Neuronal stem cell (in vitro differentiated cells): ENCODE measurements at regions not wholly inside any gene's neighbourhood (a gene's known extent, or its start where the extent isn't known, plus 50 kb on each side); places are given as distances from the start of the nearest gene placed in this dataset.

Experiments used
- DNase-seq: peaks from one replicate; pipeline ENCODE4 v3.0.0-alpha.2; 2013; ENCODE audit warnings: low spot score
- H2AFZ ChIP-seq: one replicate; pipeline ENCODE4 v1.6.1; 2013; ENCODE audit warnings: mild to moderate bottlenecking, low read length, inconsistent platforms
- H2AK5ac ChIP-seq: 2 replicates; pipeline ENCODE4 v1.6.1; 2013; ENCODE audit warnings: low read depth, mild to moderate bottlenecking, inconsistent platforms, low read length, moderate library complexity, mixed read lengths
- H2BK120ac ChIP-seq: 2 replicates; pipeline ENCODE4 v1.6.1; 2013; ENCODE audit warnings: low read depth, mild to moderate bottlenecking, inconsistent platforms, low read length, moderate library complexity, mixed read lengths
- H2BK12ac ChIP-seq: one replicate; pipeline ENCODE4 v1.6.1; 2013; ENCODE audit warnings: low read length, inconsistent platforms
- H2BK15ac ChIP-seq: 2 replicates; pipeline ENCODE4 v1.6.1; 2013; ENCODE audit warnings: mild to moderate bottlenecking, low read length, inconsistent platforms, mixed read lengths
- H2BK5ac ChIP-seq: one replicate; pipeline ENCODE4 v1.6.1; 2013; ENCODE audit warnings: inconsistent platforms, mild to moderate bottlenecking, low read length, moderate library complexity
- H3K14ac ChIP-seq: one replicate; pipeline ENCODE4 v1.6.1; 2013; ENCODE audit warnings: low read length, inconsistent platforms
- H3K18ac ChIP-seq: 2 replicates; pipeline ENCODE4 v1.6.1; 2013; ENCODE audit warnings: low read length, inconsistent platforms
- H3K23ac ChIP-seq: 2 replicates; pipeline ENCODE4 v1.6.1; 2013; ENCODE audit warnings: low read depth, mild to moderate bottlenecking, mixed read lengths, low read length, inconsistent platforms; ENCODE audit not compliant: poor library complexity
- H3K27ac ChIP-seq: replicated peaks from 3 replicates; pipeline ENCODE4 v1.5.1; 2013; ENCODE audit warnings: low read length, inconsistent platforms
- H3K27me3 ChIP-seq, 3 experiments: 2 replicates each; pipeline ENCODE4 v1.6.1; 2013; ENCODE audit warnings: low read length in 3 of 3, mild to moderate bottlenecking in 2 of 3, inconsistent platforms in 1 of 3, low read depth in 1 of 3, mixed read lengths in 1 of 3, moderate library complexity in 1 of 3; ENCODE audit not compliant: control insufficient read depth in 3 of 3, insufficient read depth in 3 of 3
- H3K36me3 ChIP-seq, 2 donors: replicated peaks in 1 of 2; 2 replicates each; pipeline ENCODE4 v1.6.1; 2013; ENCODE audit warnings: low read length in 2 of 2; ENCODE audit not compliant: control insufficient read depth in 2 of 2, insufficient read depth in 2 of 2
- H3K4ac ChIP-seq: 2 replicates; pipeline ENCODE4 v1.6.1; 2013; ENCODE audit warnings: inconsistent platforms, mild to moderate bottlenecking, low read length, moderate library complexity
- H3K4me1 ChIP-seq, 2 donors: 1 replicate in 1 of 2; 2 replicates in 1 of 2; pipeline ENCODE4 v1.6.1; 2013; ENCODE audit warnings: low read length in 2 of 2, low read depth in 1 of 2; ENCODE audit not compliant: control insufficient read depth in 2 of 2, insufficient read depth in 1 of 2
- H3K4me2 ChIP-seq: one replicate; pipeline ENCODE4 v1.6.1; 2013; ENCODE audit warnings: mild to moderate bottlenecking, low read length, inconsistent platforms; ENCODE audit not compliant: insufficient read depth, poor library complexity, severe bottlenecking
- H3K4me3 ChIP-seq, 2 donors: 2 replicates each; pipeline ENCODE4 v1.5.1; 2013; ENCODE audit warnings: low read length in 2 of 2, mild to moderate bottlenecking in 2 of 2, inconsistent platforms in 1 of 2, moderate library complexity in 1 of 2
- H3K79me1 ChIP-seq: one replicate; pipeline ENCODE4 v1.6.1; 2013; ENCODE audit warnings: low read depth, mild to moderate bottlenecking, inconsistent platforms, low read length, moderate library complexity
- H3K9ac ChIP-seq: one replicate; pipeline ENCODE4 v1.6.1; 2013; ENCODE audit warnings: mild to moderate bottlenecking, low read depth, low read length, inconsistent platforms; ENCODE audit not compliant: poor library complexity
- H3K9me3 ChIP-seq, 2 donors: replicated peaks in 1 of 2; 2 replicates each; pipeline versions ENCODE3 to v1.6.1; 2013; ENCODE audit warnings: low read length in 2 of 2, mild to moderate bottlenecking in 2 of 2, inconsistent platforms in 1 of 2, low read depth in 1 of 2, mixed read lengths in 1 of 2, moderate library complexity in 1 of 2; ENCODE audit not compliant: control insufficient read depth in 2 of 2, insufficient read depth in 1 of 2
- H4K8ac ChIP-seq: one replicate; pipeline ENCODE4 v1.6.1; 2013; ENCODE audit warnings: low read depth, mild to moderate bottlenecking, inconsistent platforms, low read length, moderate library complexity
- H4K91ac ChIP-seq: one replicate; pipeline ENCODE4 v1.6.1; 2013; ENCODE audit warnings: low read length, low read depth, mild to moderate bottlenecking, inconsistent platforms; ENCODE audit not compliant: poor library complexity
- WGBS, 2 donors: extraction: QIAGEN DNeasy Blood & Tissue Kit; methylation state at CpG; one replicate each; pipeline ENCODE4 v1.1.7; 2013; ENCODE audit warnings: missing lambda C conversion rate in 2 of 2, mixed read lengths in 1 of 2; ENCODE audit not compliant: insufficient read length in 2 of 2, insufficient replicate concordance in 1 of 2; ENCODE audit errors: extremely low coverage in 2 of 2; 5-methylcytosine and 5-hydroxymethylcytosine counted together

DNA sequence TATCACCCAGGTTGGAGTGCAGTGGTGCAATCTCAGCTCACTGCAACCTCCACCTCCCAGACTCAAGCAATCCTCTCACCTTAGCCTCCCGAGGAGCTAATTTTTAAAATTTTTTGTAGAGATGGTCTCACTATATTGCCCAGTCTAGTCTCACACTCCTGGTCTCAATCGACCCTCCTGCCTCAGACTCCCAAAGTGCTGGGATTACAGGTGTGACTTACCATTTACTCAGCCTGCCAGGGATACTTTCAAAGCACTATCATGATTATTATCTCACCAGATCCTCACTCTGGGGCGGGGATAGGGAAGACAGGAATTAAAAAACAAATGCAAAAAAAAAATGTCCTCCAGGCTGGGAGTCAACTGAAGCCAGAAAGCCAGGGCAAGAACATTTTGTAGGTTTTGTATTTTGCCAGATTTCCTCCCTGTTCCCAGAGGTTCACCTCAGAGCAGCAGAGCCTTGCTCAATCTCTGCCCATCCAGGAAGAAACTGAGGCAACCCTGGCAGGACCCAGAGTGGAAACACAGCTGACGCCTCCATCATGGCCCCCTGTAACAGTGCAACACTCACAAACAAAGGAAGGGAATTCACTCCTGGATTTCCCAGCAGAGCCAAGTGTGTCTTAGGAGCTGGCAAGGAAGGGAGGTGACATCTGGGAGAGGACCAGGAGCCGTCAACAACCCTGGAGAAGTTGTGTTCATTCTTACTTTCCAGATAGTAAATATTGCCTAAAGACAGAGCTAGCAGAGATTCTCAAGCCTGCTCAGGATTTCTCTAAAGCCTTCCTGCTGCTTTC lies 73.9 kb downstream of the IRF2BPL start:
- Histone ChIP-seq H2BK5ac (no peak overlapping the region), H3K4me2 (no peak overlapping the region), H4K91ac (no peak overlapping the region), H3K27ac (no peak overlapping the region), H3K79me1 (no peaks in the 10 kb centered on the region), H2BK120ac (no peak overlapping the region), H2BK12ac (no peak overlapping the region), H2AFZ (peak overlapping the region; percentile 51), H3K36me3 (no peaks in the 10 kb centered on the region), H2BK15ac (no peak overlapping the region), H3K14ac (no peak overlapping the region), H3K4me3 (no peak overlapping the region), H2AK5ac (no peak overlapping the region), H3K4ac (no peak overlapping the region), H3K4me1 (peaks cover 18 to 47% of the 10 kb centered on the region in 2 donors), H3K9ac (no peak overlapping the region), H3K9me3 (no peaks in the 10 kb centered on the region), H4K8ac (no peak overlapping the region), H3K18ac (peak overlapping the region; percentile 54), H3K23ac (no peak overlapping the region), H3K27me3 (no peaks in the 10 kb centered on the region)
- no CpG with 5 or more reads among the region's 5 CpGs for WGBS, 2 donors
- no peak for DNase-seq

DNA sequence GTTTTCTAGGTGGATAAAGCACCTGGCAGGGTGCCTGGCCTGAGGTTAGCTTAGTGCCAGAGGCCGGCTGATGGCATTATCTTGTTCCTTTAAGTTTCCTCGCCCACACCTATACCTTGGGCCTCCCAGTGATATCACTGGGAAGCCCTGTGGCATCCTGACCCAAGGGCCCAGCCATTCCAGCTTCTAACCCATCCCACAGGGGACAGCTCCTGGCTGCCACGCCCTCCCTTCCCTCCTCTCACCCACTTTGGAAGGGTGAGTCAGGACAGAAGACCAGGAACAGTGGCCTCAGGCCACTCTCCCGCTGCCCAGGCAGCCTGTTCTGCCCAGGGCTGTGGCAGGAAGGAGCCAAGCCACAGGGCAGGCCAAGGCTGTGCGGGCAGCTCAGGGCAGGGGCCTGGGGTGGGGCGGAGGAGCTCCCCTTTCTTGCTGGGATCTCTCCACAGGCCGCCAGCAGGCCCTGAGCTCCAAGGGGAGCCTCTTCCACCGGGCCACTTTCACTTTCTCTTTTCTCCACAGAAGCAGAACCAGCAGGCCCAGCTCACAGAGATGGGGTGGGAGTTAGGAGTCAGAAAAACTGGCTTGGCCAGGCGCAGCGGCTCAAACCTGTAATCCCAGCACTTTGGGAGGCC lies 75.1 kb downstream of the IRF2BPL start:
- H2BK5ac ChIP-seq = no peak overlapping the region
- H3K79me1 ChIP-seq = no peaks in the 10 kb centered on the region
- DNase-seq = no peak
- no peak overlapping the region for H2BK15ac ChIP-seq
- H3K36me3 ChIP-seq = no peaks in the 10 kb centered on the region
- peak overlapping the region; percentile 41 for H3K18ac ChIP-seq
- peak overlapping the region; percentile 0 for H2BK120ac ChIP-seq
- no peaks in the 10 kb centered on the region for H3K27me3 ChIP-seq
- H3K4me1 ChIP-seq = peaks cover 15 to 39% of the 10 kb centered on the region in 2 donors
- H3K14ac ChIP-seq = no peak overlapping the region
- H2BK12ac ChIP-seq = no peak overlapping the region
- no peak overlapping the region for H2AK5ac ChIP-seq
- H3K9ac ChIP-seq = no peak overlapping the region
- H3K27ac ChIP-seq = no peak overlapping the region
- H2AFZ ChIP-seq = peak overlapping the region; percentile 61
- no peak overlapping the region for H4K8ac ChIP-seq
- H3K4me3 ChIP-seq = no peak overlapping the region
- H3K9me3 ChIP-seq = no peaks in the 10 kb centered on the region
- WGBS, 2 donors = no CpG with 5 or more reads among the region's 10 CpGs
- H4K91ac ChIP-seq = no peak overlapping the region
- H3K4me2 ChIP-seq = no peak overlapping the region
- H3K4ac ChIP-seq = no peak overlapping the region
- no peak overlapping the region for H3K23ac ChIP-seq

DNA sequence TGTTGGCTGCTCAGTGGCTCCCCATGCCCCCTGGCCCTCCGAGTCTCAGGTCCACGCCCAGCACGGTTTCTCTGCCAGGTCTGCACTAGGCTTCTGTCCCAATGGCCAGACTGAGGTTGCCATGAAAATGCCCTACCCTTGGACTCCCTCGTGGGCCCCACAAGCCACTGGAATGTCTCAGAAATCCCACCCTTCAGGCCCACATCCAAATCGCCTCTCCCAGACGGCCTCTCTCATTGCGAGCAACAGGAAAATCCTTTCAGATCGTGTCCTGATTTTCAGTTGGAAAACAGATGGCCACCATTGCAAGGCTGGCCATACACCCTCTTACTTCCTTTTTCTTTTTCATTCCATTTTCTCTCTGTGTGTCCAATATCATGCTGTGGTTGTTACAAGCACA lies 77.3 kb downstream of the IRF2BPL start:
- H2BK120ac ChIP-seq = no peak overlapping the region
- no peak overlapping the region for H4K91ac ChIP-seq
- H3K27ac ChIP-seq = no peak overlapping the region
- no peak for DNase-seq
- no peak overlapping the region for H3K23ac ChIP-seq
- no peaks in the 10 kb centered on the region for H3K9me3 ChIP-seq
- H2BK5ac ChIP-seq = no peak overlapping the region
- no peak overlapping the region for H2AFZ ChIP-seq
- H3K36me3 ChIP-seq = no peaks in the 10 kb centered on the region
- peak overlapping the region; percentile 64 for H2AK5ac ChIP-seq
- no peak overlapping the region for H3K4me3 ChIP-seq
- WGBS, 2 donors = no CpG with 5 or more reads among the region's 8 CpGs
- no peak overlapping the region for H3K14ac ChIP-seq
- H3K4me2 ChIP-seq = no peak overlapping the region
- H3K27me3 ChIP-seq = no peaks in the 10 kb centered on the region
- H3K4ac ChIP-seq = peak overlapping the region; percentile 68
- H3K79me1 ChIP-seq = no peaks in the 10 kb centered on the region
- H3K18ac ChIP-seq = no peak overlapping the region
- peaks cover 22 to 39% of the 10 kb centered on the region in 2 donors for H3K4me1 ChIP-seq
- peak overlapping the region; percentile 75 for H2BK15ac ChIP-seq
- H3K9ac ChIP-seq = no peak overlapping the region
- no peak overlapping the region for H2BK12ac ChIP-seq
- no peak overlapping the region for H4K8ac ChIP-seq
